SK-N-SH treated with all-trans-retinoic acid at 6 μM for 48 hours (cell line): ENCODE measurements at regions not wholly inside any gene's neighbourhood (a gene's known extent, or its start where the extent isn't known, plus 50 kb on each side); places are given as distances from the start of the nearest gene placed in this dataset.

ENCODE experiments used
- ARNTL ChIP-seq: fragments of 450-650 bp; formaldehyde crosslinking; IDR thresholded peaks from 2 replicates; pipeline ENCODE4 v1.5.0; 2020; ENCODE audit warnings: low read depth, mild to moderate bottlenecking, moderate library complexity, borderline replicate concordance
- BACH2 ChIP-seq: fragments of 250-450 bp; sonication (Bioruptor Pico); IDR thresholded peaks from 2 replicates; pipeline ENCODE4 v1.9.0; 2021; ENCODE audit warnings: mild to moderate bottlenecking, borderline replicate concordance
- CREB5 ChIP-seq: fragments of 250-450 bp; sonication (Bioruptor Pico); IDR thresholded peaks from 2 replicates; pipeline ENCODE4 v1.5.1; 2020; ENCODE audit warnings: low read depth, mild to moderate bottlenecking, moderate library complexity
- CSDC2 ChIP-seq: fragments of 250-450 bp; sonication (Bioruptor Pico); IDR thresholded peaks from 2 replicates; pipeline ENCODE4 v1.5.0; 2020; ENCODE audit warnings: mild to moderate bottlenecking, moderate library complexity
- CSRNP3 ChIP-seq: fragments of 250-450 bp; sonication (Bioruptor Pico); IDR thresholded peaks from 2 replicates; pipeline ENCODE4 v1.5.1; 2021; ENCODE audit warnings: mild to moderate bottlenecking, moderate library complexity
- ISL1 ChIP-seq: fragments of 250-450 bp; sonication (Bioruptor Pico); IDR thresholded peaks from 2 replicates; pipeline ENCODE4 v2.1.2; 2022; ENCODE audit warnings: mild to moderate bottlenecking, moderate library complexity
- OSR1 ChIP-seq: fragments of 250-450 bp; sonication (Bioruptor Pico); IDR thresholded peaks from 2 replicates; pipeline ENCODE4 v1.8.0; 2022; ENCODE audit warnings: moderate library complexity, mild to moderate bottlenecking, inconsistent platforms
- RARB ChIP-seq: fragments of 250-450 bp; sonication (Bioruptor Pico); IDR thresholded peaks from 2 replicates; pipeline ENCODE4 v1.8.0; 2021; ENCODE audit warnings: mild to moderate bottlenecking, moderate library complexity
- TOX ChIP-seq: fragments of 250-450 bp; sonication (Bioruptor Pico); IDR thresholded peaks from 2 replicates; pipeline ENCODE4 v1.8.0; 2021; ENCODE audit warnings: mild to moderate bottlenecking, moderate library complexity, borderline replicate concordance
- ZFP30 ChIP-seq: fragments of 450-650 bp; formaldehyde crosslinking; IDR thresholded peaks from 2 replicates; pipeline ENCODE4 v1.5.0; 2022; ENCODE audit warnings: mild to moderate bottlenecking, moderate library complexity
- ZNF565 ChIP-seq: fragments of 450-650 bp; formaldehyde crosslinking; conservative IDR thresholded peaks from 2 replicates; pipeline ENCODE4 v1.5.0; 2020; ENCODE audit warnings: low read depth, mild to moderate bottlenecking, moderate library complexity

- TF ChIP-seq CREB5: no peak
- no peak for TF ChIP-seq ISL1
- TF ChIP-seq ZFP30 (CRISPR knock-in tag): no peak
- TF ChIP-seq OSR1 (CRISPR knock-in tag): no peak
- TF ChIP-seq CSDC2 (CRISPR knock-in tag): no peak
- TF ChIP-seq TOX: no peak
- no peak for TF ChIP-seq CSRNP3
- TF ChIP-seq ARNTL (CRISPR knock-in tag): no peak
- no peak for TF ChIP-seq RARB (CRISPR knock-in tag)
- TF ChIP-seq BACH2 (CRISPR knock-in tag): no peak
- no peak for TF ChIP-seq ZNF565 (CRISPR knock-in tag)
These were observed 70.0 kb upstream of the WDR72 start for GRCh38 chr15:53829471-53829870.
